NB4 (cell line): ENCODE measurements at regions not wholly inside any gene's neighbourhood (a gene's known extent, or its start where the extent isn't known, plus 50 kb on each side); places are given as distances from the start of the nearest gene placed in this dataset.

Experiments used
- DNase-seq: peaks from one replicate; pipeline ENCODE4 v3.0.0; 2010; ENCODE audit warnings: low read depth
- H3K4me3 ChIP-seq: one replicate; pipeline ENCODE4 v1.5.1; 2011; ENCODE audit warnings: mild to moderate bottlenecking, low read depth, low read length, moderate library complexity
- MYC ChIP-seq: IDR thresholded peaks from 2 replicates; pipeline ENCODE4 v1.6.1; 2011; ENCODE audit warnings: low read depth, low read length
- POLR2A ChIP-seq: IDR thresholded peaks from 2 replicates; pipeline ENCODE4 v1.6.1; 2011; ENCODE audit warnings: mild to moderate bottlenecking; ENCODE audit not compliant: insufficient read length; ENCODE audit errors: extremely low read depth
- TF ChIP-seq, protein P1 (sequence below): IDR thresholded peaks from 2 replicates; pipeline ENCODE4 v1.6.1; 2011; ENCODE audit warnings: low read depth, low read length
- TF ChIP-seq, protein P2 (sequence below): IDR thresholded peaks from one replicate; pipeline ENCODE4 v1.5.1; 2012; ENCODE audit warnings: low read depth, low read length

DNA sequence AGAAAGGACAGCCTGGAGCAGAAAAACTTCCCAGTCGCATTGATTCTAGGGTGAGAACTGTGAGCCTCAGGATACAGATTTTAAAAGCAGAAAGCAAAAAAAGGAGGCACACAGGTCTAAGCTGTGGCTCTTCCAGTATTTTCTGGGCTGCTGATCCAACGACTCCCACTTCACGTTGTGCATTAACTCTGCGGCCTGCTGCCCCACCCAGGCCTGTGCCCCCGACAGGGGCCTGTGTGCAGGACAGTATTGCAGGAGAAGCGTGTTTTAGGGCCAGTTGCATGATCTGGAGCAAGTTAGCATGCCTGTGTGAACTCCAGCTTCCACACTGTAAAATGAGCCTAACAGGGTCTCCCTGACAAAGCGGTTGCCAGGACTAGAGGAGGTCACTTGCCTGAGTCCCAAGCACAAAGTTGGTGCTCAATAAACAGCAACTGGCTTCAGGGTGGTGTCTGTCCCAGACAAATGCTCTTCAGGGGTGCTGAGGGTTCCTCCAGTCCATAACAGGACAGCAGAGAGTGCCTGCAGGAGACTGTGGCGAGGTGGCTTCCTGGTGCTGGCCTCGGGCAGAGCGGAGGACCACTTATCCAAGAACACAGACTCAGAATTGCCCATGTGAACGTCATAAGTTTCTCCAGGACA lies 66.8 kb upstream of the RAB4A start:
- no peak overlapping the region for H3K4me3 ChIP-seq
- TF ChIP-seq, protein P1, sequence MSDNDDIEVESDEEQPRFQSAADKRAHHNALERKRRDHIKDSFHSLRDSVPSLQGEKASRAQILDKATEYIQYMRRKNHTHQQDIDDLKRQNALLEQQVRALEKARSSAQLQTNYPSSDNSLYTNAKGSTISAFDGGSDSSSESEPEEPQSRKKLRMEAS = no peak
- TF ChIP-seq, protein P2, sequence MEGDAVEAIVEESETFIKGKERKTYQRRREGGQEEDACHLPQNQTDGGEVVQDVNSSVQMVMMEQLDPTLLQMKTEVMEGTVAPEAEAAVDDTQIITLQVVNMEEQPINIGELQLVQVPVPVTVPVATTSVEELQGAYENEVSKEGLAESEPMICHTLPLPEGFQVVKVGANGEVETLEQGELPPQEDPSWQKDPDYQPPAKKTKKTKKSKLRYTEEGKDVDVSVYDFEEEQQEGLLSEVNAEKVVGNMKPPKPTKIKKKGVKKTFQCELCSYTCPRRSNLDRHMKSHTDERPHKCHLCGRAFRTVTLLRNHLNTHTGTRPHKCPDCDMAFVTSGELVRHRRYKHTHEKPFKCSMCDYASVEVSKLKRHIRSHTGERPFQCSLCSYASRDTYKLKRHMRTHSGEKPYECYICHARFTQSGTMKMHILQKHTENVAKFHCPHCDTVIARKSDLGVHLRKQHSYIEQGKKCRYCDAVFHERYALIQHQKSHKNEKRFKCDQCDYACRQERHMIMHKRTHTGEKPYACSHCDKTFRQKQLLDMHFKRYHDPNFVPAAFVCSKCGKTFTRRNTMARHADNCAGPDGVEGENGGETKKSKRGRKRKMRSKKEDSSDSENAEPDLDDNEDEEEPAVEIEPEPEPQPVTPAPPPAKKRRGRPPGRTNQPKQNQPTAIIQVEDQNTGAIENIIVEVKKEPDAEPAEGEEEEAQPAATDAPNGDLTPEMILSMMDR = no peak
- TF ChIP-seq MYC = no peak
- DNase-seq = no peak

DNA sequence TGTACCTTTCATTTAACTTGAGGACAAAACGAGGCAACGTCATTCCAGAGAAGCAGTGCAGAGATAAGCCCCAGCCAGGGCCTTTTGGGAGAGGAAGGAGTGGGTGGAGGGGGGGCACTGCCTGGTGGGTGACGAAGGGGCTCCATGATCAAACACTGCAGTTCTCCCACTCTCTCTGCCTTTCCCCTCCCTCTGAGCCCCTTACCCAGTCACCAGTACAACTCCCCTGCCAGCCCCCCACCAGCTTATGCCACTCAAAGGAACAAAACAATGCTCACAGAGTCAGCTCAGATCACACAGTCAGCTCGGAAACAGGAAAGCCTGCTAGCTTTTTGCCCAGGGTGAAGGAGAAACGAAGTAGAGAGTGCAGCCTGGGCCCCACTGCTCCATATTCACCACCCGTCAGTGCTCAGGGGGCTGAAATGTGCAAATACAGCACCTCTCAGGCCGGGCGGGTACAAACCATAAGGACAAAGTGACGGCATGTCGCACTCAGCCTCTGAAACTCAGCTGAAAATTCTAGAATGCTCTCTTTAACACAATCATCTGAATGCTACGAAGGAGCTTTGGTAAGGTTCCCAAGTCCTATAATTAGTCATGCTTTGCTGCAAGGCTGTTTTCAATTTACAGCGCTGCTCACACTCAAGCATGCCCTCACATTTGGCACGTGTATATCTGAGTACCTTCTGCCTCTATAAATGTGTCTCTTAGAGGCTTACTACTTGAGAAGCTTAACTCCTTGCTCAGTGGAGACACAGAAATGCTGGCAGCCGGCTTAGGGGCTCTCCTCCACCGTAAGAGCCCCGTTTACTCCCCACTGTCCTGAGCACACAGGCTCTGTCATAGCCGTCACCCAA lies 65.8 kb upstream of the RAB4A start:
- TF ChIP-seq MYC = no peak
- TF ChIP-seq, protein P1 = no peak
- TF ChIP-seq, protein P2 = no peak
- TF ChIP-seq POLR2A = no peak
- no peak for DNase-seq
- H3K4me3 ChIP-seq = no peak overlapping the region

DNA sequence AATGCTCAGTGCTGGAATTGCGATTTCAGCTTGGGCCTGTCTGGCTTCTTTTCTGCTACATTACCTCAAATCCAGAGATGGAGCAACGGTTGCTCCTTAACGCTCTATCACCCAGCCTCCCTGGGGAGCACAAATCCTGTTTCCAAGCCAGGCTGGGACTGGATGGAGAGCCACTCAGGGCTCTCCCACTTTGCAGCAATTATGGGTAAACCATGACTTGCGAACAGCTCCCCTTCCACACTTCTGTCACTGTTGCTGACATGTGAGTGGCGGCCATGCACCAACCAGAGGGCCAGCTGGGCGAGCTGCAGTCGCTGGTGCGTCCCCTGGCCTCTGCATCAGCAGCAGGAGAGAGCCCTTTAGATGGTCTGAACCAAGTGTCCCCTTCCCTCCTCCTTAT lies 65.1 kb upstream of the RAB4A start:
- no peak for DNase-seq
- no peak overlapping the region for H3K4me3 ChIP-seq
- TF ChIP-seq, protein P1 = no peak
- TF ChIP-seq POLR2A (no peak), MYC (no peak)
- TF ChIP-seq, protein P2 = no peak

DNA sequence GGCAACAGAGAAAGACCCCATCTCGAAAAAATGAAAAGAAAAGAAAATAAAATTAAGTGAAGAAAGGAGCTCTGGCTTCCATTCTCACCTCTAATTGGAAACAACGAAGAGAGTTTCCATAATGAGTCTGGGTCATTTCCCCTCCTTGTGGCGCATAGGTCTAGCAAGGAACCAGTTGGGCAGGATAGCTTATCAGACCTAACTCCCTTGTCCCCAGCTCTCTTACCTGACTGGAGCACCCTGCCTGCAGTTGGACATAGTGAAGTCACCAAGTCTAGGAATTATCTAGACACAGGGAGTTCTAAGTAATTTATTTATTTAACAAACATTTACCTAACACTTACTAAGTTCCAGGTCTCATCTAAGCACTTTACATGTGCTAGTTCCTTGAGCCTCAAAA lies 63.0 kb upstream of the RAB4A start:
- DNase-seq = no peak
- H3K4me3 ChIP-seq = no peak overlapping the region
- TF ChIP-seq, protein P1 = no peak
- TF ChIP-seq POLR2A (no peak), MYC (no peak)
- TF ChIP-seq, protein P2 = no peak

DNA sequence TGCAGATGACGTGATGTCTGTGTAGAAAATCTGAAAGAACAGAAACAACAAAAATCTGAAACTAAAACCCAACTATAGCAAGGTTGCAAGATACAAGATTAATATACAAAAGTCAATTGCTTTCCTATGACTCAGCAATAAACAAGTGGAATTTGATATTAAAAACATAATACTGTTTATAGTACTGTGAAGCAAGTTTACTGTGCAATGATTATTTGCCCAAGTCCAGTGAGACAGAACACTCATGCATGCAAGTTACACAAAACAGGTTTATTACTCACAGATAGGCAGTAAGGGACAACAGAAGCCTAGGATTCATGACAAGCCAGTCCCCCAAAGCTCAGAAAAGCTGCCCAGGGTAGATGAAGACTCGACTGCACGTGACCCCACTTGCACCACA lies 62.4 kb upstream of the RAB4A start:
- H3K4me3 ChIP-seq = no peak overlapping the region
- no peak for DNase-seq
- TF ChIP-seq, protein P1 = no peak
- TF ChIP-seq, protein P2 = no peak
